HG02884 (cell line): ENCODE measurements at regions not wholly inside any gene's neighbourhood (a gene's known extent, or its start where the extent isn't known, plus 50 kb on each side); places are given as distances from the start of the nearest gene placed in this dataset.
"Not testable (repeated sequence)": the region's sequence is repeated elsewhere in the genome, so short reads cannot be mapped to it uniquely, and the experiment has no call there.

ENCODE experiments used
- ATAC-seq: cut with Tn5 transposase; IDR thresholded peaks from one replicate; pipeline ENCODE4 v1.9.1; 2021; ENCODE audit warnings: mild to moderate bottlenecking, moderate library complexity; ENCODE audit not compliant: unreplicated experiment

DNA sequence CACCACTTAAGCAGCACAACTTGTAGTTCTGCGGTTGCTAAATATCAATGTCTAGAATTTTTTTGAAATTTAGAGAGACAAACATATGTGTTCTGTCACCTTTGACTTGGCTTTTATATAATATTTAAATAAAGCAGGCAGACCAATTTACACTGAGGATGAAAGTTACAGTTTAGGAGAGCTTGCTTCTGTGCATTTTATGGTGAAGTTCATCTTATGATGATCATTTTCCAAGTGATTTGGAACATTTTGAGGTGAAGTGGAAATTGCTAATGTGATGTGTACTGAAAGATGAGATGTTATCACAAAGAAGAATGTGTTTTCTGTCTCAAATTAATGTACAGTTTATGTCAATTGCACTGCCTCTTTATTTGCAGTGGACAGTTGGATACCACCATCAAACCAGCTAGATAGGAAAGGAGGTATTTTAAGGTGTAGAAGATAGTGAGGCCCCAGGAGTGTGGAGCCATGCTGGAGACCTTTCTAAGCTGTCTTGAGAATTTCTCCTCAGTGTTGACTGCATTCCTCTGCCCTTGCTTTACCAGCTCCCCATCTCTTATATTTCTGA, 461.9 kb downstream of the UTRN start:
- no peak for ATAC-seq

DNA sequence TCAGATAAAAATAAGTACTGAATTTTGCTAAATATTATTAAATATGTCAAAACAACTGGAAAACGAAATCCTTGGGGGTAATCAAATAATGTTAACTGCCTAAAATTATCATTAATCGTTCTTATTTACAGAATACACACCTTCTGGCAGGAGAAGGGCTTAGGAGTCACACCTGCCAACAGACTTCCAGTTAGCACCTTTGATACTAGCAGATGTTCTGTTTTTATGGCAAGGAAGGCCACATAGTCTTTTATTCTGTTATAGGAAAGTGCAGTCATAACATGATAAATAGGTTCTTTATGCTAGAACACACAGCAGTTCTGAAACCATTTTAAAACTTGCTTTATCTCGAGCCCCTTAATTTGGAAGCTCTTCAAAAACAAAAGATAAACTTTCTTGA, 464.1 kb downstream of the UTRN start:
- ATAC-seq, result no peak

DNA sequence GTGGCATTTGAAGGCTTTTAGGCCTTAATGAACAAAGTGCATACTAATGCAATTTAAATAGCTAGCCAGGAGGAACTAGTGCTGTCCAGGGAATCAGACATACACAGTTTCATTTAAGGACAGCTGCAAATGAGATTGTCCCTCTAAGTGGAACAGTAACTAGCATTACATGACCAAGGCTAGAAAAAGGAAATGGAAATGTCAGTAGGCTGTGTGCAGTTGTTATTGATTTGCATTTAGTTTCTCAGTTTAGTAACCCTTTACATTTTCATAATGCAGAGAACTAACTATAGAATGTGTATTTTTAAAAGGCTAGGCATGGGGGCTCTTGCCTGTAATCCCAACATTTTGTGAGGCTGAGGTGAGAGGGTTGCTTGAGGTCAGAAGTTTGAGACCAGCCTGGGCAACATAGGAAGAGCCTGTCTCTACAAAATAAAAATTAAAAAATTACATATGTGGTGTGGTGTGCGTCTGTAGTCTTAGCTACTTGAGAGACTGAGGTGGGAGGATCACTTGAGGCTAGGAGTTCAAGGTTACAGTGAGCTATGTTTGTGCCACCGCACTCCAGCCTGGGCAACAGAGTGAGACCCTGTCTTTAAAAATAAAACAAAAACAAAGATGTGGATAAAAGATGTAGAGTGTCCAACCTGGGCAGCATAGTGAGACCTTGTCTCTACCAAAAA, 468.0 kb downstream of the UTRN start:
- ATAC-seq, result peak; percentile 90

DNA sequence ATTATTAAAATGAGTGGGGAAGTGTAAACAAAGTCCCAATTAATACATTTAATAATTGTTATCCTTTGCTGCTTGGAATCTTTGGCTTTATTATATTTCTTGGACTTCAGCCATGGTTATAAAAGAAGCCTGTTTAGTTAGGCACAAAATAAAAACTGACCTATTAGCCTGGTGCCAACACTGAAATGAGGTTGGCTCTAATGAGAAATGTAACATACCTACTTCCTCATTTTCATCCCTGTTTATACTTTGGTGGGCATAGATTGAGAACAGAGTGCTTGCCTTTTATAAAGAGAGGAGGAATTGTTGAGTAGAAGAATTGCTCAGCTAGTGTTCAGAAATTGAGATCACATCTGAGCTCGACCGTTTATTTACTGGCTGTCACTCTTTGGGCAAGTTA, 471.3 kb downstream of the UTRN start:
- ATAC-seq, result no peak

DNA sequence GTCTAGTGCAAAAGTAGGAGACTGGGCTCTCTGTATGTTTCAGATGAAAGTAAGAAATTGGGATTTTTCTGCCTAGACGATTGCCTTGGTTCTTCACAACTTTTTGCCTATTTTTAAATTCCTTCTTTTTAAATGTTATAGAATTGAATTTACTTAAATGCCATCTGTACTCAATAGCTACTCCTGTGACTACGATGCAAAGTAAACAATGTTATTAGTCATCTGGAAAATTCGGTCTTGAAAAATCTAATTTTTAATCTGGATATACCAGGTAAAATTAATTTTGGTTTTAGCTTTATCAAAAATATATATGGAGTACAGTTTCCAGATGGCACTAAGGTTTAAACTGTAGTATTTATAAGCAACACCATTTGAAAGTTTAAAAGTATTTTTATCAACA, 472.2 kb downstream of the UTRN start:
- ATAC-seq, result no peak

DNA sequence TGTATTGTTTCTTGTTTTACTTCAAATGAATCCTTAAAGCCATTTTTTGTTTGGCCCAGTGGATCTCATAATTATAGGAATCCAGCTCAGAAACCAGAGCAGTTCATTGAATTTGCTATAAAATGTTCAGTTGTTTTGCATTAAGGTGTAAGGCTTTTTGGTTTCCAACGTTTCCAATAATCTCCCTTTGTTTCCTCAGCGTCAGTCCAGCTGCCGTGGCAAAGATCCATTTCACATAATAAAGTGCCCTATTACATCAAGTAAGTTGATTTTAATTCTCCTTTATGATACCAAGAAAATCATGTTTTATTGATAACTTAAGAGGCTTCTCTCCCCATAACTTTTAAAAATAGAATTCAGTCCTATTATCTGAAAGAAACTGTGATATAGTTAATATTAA, 472.6 kb downstream of the UTRN start:
- no peak for ATAC-seq

DNA sequence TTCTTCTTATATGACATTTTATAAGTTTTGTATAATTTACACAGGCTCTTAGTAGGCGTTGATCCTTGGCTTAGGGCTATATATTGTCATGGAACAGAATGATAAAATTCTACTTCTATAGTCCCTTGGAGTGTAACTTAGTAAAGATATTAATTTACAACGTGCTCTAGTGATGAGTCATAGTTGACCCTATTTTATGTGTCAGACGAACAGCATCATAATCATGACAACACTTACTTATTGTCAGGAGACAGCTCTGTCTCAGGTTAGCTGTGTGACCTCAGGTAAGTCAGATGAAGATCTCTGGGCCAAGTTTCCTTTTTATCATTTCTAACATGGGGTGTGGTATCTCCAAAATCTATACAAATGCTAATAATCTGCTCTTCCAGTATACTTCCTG, 473.5 kb downstream of the UTRN start:
- ATAC-seq, result peak; percentile 57

DNA sequence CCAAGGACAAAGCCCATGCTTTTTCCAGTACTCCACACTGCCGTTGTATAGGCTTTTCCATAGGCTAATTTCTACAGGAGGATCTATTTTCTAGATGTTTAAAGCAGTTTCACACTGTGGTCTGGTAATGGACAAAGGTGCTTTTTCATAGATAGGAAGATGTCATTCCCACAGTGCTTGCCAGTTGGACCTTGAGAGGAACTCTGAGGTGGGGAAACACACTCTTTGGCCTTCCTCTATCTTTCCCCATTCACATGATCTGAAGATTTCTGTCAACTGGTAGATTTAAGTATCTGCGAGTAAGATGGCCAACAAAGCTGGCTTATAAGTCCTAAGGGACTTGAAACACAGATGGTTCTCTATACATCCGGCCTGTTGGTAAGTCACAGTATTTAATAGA, 477.3 kb downstream of the UTRN start:
- no peak for ATAC-seq

DNA sequence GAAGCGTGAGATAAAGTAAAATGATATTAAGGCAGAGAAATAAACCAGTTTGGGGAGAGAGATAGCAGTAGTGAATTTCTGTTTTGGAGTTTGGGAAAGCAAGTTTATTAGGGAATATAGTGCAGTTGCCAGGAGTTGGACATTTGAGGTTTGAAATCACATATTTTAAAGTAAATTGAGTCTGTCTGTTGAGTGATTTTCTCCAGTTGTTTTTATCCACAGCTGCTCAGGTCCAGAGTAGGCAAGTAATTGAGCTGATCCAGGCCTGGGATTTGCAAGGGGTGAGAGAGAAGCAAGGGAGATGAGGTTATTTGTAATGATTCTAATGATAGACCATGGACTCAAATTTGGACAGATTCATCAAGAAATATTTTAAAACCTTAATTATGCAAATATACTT, 481.9 kb downstream of the UTRN start:
- ATAC-seq, result no peak

DNA sequence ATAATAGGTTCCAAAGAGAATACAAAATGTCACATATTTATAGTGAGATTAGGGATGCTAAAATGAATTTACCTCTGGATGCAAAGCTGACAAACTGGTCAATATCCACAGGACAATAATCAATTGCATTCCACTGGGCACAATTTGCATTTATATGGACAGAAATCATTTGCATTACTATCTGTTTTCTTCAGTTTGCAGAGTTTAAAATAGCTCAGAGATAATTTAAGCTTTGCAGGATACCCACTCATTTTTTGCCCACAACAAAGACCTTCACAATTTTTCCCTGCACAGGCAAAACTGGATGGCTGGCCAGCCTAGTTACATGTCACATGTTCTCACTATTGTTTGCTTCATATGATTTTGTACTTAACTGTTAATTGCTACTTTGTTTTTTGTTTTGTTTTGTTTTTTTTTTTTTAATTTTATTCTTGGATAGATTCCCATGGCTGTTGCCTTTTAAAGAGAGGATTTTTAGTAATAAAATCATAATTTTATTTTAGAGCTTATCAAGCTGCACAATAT, 483.5 kb downstream of the UTRN start:
- ATAC-seq, result no peak

DNA sequence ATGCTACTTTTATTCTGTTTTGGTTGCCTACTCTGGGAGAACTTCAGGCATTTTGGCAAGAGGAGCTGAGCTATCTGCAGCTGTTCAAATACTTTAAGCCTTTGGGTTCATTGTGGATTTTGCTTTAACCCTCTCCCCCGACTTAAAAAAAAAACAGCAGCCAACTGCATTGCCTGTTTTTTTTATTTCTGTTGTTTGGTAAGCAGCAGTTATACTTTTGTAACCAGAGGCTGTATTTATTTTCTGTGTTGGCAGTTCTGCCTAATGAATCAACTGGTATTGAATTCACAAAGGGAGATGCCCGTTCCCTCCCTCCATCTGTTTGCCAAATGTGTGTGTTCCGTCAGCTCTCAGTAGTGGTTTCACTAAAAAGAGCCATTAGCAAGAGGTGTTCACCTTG, 484.0 kb downstream of the UTRN start:
- ATAC-seq, result no peak

DNA sequence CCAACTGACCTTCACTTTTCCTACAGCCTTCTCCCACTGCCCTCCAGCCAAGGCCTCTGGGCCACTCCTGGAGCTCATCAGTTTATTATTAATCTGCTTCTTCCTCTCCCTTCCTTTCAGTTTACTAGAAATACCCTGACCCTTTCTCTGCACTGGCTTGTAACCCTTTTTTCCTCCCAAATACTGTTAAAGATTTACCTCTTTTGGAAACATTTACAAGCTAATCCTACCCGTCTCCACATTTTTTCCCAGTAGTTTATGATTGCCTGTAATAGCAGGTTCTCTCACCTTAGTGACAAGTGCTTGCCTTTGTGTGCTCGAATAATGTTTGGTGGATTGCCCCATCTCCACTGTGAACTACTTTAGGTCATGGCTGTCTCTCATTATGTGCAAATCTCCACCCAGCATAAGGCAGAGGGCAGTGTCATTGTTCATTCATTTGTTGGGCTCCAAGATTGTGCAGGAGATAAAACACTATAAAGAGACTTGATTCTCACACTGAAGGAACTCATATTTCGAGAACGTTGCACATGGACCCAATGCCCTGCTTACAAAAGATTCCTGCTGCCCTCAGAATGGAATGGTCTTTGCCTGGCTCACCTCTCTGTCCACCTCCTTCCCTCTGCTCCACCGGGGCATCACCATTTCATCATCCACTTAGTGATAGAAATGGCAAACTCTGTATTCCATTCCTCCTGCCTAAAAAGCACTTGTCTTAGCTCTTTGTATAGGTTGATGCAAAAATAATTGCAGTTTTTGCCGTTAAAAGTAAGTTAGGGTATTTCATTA, 491.1 kb downstream of the UTRN start:
- ATAC-seq, result no peak

DNA sequence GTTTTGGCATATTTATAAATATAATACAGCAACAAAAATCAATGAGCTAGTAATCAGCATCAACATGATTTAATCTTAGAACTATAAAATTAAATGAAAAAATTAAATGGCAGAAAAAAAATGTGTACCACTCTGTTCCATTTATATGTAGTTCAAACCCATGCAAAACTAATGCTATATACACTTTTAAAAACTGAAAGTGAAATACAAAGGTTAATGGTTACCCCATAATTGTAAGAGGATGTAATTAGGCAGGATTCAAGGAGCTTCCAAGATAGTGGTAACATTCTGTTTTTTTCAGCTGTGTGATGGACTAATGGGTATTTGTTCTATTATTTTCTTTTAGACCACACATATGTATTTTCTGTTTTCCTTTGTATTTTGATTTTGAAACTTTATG, 492.1 kb downstream of the UTRN start:
- no peak for ATAC-seq

DNA sequence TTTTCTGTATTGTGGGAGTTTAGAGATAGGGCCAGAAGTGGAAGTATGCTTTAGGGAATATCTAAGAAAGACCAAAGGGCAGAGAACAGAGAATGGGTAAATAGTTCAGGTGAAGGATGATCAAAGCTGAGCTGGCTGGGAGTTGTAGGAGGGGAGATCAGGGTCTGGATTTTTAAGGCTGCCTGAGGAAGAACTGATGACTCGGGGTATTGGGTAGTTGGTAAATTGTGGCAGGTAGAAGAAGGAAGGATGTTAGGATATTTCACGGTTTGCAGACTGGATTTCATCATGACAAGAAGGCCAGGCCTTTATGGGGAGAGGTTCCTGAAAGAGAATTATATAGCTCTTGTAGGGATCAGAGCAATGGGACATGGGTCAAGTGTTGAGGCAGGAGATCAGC, 492.9 kb downstream of the UTRN start:
- no peak for ATAC-seq

DNA sequence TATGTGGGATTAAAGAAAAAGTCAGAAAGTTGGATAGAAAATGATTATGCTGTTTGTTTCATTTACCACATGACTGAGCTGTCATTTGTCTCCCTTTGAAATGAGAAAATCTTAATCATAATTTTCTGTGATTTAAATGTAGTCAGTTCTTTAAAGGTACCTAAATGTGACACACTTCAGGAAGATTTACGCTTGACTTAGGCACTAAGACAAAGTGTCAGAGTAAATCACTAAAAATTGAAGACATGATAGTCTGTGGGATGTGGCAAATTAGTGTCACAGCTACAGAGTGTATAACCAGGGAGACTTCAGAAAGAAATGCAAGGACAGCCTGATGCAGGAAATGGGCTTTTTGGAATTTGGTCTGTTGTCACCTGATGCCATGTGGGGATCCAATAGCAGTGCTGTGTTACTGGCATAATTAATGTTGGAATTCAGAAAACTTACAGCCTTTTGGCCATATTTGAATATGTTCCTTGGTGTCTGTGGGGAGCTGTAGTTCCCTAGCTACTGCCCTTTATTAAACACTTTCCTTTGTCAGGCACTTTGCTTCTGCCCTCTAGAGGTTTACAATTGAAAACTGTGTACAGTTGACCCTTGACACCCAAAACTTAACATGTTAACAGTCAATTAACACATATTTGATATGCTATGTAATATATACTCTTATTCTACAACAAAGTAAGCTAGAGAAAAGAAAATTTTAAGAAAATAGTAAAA, 493.8 kb downstream of the UTRN start:
- ATAC-seq, result no peak

DNA sequence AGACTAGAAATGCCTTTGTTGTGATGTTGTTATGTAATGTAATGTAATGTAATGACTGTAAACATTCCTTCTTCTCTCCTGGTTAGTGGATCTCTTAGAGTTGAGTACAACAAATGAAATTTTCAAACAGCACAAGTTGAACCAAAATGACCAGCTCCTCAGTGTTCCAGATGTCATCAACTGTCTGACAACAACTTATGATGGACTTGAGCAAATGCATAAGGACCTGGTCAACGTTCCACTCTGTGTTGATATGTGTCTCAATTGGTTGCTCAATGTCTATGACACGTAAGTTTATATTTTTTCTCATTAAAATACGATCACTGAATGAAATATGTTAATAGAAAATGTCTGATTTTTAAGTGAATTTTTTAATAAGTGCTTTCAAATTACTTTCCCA, 496.7 kb downstream of the UTRN start:
- ATAC-seq, result no peak

DNA sequence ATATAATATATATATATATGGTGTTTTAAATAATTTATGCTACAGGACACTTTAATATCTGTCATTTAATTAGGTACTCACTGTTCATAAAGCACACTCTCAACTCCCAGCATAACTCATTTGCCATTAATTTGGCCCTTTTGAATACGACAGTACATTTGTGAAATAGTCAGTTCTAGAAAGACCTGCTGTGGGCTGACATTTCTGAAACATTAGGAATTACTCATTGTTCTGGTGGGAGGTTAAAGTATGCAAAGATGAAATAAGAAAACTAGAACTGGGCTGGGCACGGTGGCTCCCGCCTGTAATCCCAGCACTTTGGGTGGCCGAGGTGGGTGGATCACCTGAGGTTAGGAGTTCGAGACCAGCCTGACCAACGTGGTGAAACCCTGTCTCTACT, 497.5 kb downstream of the UTRN start:
- ATAC-seq, result peak; percentile 49

DNA sequence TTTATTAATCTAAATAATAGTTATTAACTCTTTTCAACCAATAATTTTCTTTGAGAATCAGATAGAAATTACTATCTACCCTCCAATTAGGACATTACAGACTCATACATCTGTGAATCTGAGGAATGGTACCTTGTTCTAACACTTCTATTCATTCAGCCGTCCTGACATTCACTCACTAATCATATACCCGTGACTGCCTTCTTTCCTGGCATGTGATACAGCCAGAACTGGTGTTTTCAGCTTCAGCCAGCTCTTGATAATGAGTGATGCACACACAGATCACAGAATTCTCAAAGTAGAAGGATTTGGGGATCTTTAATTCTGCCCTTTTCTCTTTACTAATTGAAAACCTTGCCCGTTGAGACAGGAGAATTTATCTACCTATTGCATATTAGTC, 499.9 kb downstream of the UTRN start:
- no peak for ATAC-seq

DNA sequence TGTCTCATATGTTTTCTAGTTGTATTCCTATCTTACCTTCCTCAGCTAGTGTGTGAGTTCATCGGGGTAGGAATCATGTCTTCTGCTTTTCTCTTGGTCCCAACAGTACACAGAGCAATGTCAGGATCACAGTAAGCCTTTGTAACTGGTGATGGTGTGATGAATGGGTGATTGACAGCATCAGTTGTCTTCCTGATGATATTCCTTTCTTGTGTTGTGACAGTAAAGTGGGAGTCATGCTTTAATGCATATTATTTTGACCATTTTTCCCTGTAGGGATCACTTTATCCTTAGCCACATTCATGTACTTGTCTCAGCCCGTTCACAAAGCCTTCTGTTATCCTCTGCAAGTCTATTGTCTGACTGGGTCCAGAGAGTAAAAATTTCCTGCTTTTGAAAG, 501.7 kb downstream of the UTRN start:
- no peak for ATAC-seq

DNA sequence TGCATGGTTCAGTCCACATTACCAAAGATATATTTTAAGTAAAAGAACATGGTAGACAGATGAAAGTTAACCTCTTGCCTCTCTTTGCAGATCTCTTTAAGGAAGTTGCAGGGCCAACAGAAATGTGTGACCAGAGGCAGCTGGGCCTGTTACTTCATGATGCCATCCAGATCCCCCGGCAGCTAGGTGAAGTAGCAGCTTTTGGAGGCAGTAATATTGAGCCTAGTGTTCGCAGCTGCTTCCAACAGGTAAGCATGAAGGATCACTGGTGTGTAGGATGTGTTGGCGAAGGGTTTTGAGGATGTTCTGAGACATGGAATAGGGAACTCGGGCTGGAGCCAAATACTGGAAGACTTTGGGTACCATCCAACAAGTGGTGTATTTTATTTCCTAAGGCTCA, 508.6 kb downstream of the UTRN start:
- ATAC-seq, result no peak

DNA sequence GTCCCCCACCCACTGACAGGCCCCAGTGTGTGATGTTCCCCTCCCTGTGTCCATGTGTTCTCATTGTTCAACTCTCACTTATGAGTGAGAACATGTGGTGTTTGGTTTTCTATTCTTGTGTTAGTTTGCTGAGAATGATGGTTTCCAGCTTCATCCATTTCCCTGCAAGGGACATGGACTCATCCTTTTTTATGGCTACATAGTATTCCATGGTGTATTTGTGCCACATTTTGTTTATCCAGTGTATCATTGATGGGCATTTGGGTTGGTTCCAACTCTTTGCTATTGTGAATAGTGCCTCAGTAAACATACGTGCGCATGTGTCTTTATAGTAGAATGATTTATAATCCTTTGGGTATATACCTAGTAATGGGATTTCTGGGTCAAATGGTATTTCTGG, 509.9 kb downstream of the UTRN start:
- not testable (repeated sequence) for ATAC-seq
